Mesothelial cell of epicardium (in vitro differentiated cells): ENCODE measurements at regions not wholly inside any gene's neighbourhood (a gene's known extent, or its start where the extent isn't known, plus 50 kb on each side); places are given as distances from the start of the nearest gene placed in this dataset.

ENCODE experiments used
- DNase-seq, 2 experiments: peaks; one replicate each; pipeline ENCODE4 v3.0.0; 2021; ENCODE audit warnings: low spot score in 2 of 2; ENCODE audit not compliant: unreplicated experiment in 2 of 2
- H3K27ac Mint-ChIP-seq: 2 replicates; pipeline ENCODE4 v1.8.0; 2021; ENCODE audit warnings: mixed read lengths
- H3K27me3 Mint-ChIP-seq: 2 replicates; pipeline ENCODE4 v1.8.0; 2021; ENCODE audit warnings: low read depth, mixed read lengths
- H3K36me3 Mint-ChIP-seq: 2 replicates; pipeline ENCODE4 v1.8.0; 2021; ENCODE audit warnings: mixed read lengths
- H3K4me1 Mint-ChIP-seq: 2 replicates; pipeline ENCODE4 v1.8.0; 2021; ENCODE audit warnings: mixed read lengths
- H3K4me3 Mint-ChIP-seq: 2 replicates; pipeline ENCODE4 v1.8.0; 2021; ENCODE audit warnings: mild to moderate bottlenecking, moderate library complexity, mixed read lengths
- H3K9me3 Mint-ChIP-seq: 2 replicates; pipeline ENCODE4 v1.8.0; 2021; ENCODE audit warnings: mixed read lengths
- TF ChIP-seq, protein P1 (sequence below): fragments of 200-600 bp; sonication (generic); IDR thresholded peaks from one replicate; pipeline ENCODE4 v1.5.0; 2021; ENCODE audit warnings: antibody characterized with exemption; ENCODE audit not compliant: unreplicated experiment

DNA sequence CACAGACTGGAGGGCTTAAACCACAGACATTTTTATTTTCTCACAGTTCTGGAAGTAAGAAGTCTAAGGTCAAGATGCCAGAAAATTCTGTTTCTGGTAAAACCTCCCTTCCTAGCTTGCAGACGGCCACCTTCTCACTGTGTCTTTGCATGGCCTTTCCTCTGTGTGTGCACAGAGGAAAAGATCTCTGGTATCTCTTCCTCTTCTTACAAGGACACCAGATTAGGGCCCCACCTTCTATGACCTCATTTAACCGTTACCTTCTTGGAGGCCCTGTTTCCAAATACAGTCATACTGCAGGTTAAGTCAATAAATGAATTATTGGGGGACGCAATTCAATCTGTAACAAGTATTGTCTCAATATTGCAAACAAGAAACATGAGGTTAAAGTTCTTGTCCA is 63.0 kb upstream of the PRDX6 start:
- DNase-seq = no peak
- H3K36me3 Mint-ChIP-seq = no peaks in the 10 kb centered on the region
- H3K4me1 Mint-ChIP-seq = no peaks in the 10 kb centered on the region
- H3K27ac Mint-ChIP-seq = no peak overlapping the region
- TF ChIP-seq, protein P1, sequence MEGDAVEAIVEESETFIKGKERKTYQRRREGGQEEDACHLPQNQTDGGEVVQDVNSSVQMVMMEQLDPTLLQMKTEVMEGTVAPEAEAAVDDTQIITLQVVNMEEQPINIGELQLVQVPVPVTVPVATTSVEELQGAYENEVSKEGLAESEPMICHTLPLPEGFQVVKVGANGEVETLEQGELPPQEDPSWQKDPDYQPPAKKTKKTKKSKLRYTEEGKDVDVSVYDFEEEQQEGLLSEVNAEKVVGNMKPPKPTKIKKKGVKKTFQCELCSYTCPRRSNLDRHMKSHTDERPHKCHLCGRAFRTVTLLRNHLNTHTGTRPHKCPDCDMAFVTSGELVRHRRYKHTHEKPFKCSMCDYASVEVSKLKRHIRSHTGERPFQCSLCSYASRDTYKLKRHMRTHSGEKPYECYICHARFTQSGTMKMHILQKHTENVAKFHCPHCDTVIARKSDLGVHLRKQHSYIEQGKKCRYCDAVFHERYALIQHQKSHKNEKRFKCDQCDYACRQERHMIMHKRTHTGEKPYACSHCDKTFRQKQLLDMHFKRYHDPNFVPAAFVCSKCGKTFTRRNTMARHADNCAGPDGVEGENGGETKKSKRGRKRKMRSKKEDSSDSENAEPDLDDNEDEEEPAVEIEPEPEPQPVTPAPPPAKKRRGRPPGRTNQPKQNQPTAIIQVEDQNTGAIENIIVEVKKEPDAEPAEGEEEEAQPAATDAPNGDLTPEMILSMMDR = no peak
- no peak overlapping the region for H3K4me3 Mint-ChIP-seq
- H3K9me3 Mint-ChIP-seq = no peaks in the 10 kb centered on the region
- no peaks in the 10 kb centered on the region for H3K27me3 Mint-ChIP-seq

DNA sequence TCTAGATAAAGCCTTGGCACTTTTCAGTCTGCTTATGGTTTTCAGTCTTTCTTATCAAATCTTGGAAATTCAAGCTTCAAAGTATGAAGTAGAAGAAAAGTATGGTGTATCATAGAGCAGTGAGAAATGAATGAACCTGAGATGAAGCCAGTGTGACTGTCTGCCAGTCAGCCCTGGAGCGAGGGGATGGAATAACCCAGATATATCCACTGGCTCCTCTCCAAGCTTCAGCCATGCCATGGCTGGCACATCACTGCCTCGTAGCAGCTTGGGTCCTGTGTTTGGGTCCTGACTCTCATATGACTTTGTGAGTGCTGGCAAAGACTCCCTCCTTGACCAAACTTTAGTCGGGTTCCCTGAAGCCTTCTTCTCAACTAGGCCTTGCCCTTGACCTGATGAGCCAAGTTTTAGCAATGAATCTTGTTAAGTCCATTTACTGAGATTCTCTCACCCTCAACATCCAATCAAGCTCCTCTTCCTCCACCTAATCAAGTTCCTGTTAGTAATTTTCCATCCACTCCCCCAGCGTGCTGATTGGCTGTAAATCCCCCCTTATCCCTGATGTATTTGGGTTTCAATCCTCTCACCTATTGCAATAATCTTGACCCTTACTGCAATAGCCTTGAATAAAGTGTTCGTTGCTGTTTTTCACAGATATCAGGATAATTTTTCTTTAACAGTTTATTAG is 62.5 kb upstream of the PRDX6 start:
- Mint-ChIP-seq H3K27ac (no peak overlapping the region), H3K9me3 (no peaks in the 10 kb centered on the region), H3K36me3 (no peaks in the 10 kb centered on the region), H3K27me3 (no peaks in the 10 kb centered on the region), H3K4me3 (no peak overlapping the region), H3K4me1 (no peaks in the 10 kb centered on the region)
- DNase-seq = no peak
- TF ChIP-seq, protein P1 = no peak

DNA sequence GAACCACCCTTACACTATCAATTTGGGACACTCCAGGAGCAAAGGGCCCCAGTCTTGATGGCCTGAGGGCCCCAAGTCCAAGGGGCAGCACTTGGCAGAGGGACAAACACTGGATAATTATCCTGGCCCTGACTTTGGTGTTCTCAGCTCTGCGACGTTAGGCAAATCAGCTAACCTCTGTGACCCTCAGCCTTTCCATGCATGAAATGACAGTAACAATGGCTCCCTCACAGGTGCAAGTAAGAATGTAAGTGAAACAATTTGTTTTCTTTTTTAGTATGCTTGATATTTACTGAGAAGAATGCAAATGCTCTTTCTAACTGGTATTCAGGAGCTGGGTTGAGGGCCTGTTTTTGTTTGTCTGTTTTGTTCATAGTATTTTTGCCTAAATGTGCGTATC is 61.6 kb upstream of the PRDX6 start:
- Mint-ChIP-seq H3K27me3 (no peaks in the 10 kb centered on the region), H3K4me1 (peaks cover 3% of the 10 kb centered on the region), H3K9me3 (no peaks in the 10 kb centered on the region), H3K27ac (no peak overlapping the region), H3K36me3 (no peaks in the 10 kb centered on the region), H3K4me3 (no peak overlapping the region)
- TF ChIP-seq, protein P1 = no peak
- DNase-seq = no peak

- Mint-ChIP-seq H3K4me3 (no peak overlapping the region), H3K27ac (no peak overlapping the region), H3K4me1 (peaks cover 3% of the 10 kb centered on the region), H3K27me3 (no peaks in the 10 kb centered on the region), H3K9me3 (no peaks in the 10 kb centered on the region), H3K36me3 (no peaks in the 10 kb centered on the region)
- TF ChIP-seq, protein P1 = no peak
- no peak for DNase-seq
Measured at GRCh38 chr1:173415905-173416450, 61.2 kb upstream of the PRDX6 start.

DNA sequence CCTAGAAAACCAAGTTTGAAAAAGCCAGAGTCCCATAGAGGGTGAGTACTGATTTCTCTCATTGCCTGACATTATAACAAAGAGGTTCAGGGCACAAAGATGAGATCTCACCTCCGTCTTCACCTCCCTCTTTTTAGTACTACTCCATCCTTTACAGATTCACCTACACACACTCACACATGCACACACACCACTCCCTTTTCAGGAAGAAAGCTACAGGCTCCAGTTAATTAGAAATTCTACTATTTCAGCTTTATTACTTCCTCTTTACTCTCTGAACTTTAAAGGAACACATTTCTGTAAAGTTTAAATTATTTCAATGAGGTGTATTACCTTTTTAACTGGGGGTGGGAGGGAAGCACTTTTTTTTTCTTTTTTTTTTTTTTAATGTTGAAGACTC is 59.6 kb upstream of the PRDX6 start:
- TF ChIP-seq, protein P1 = no peak
- Mint-ChIP-seq H3K4me3 (no peak overlapping the region), H3K36me3 (no peaks in the 10 kb centered on the region), H3K4me1 (peaks cover 3% of the 10 kb centered on the region), H3K27me3 (no peaks in the 10 kb centered on the region), H3K27ac (no peak overlapping the region), H3K9me3 (no peaks in the 10 kb centered on the region)
- no peak for DNase-seq
